Mammary epithelial cell (primary cell): ENCODE measurements at regions not wholly inside any gene's neighbourhood (a gene's known extent, or its start where the extent isn't known, plus 50 kb on each side); places are given as distances from the start of the nearest gene placed in this dataset.

Source experiments
- EZH2 ChIP-seq: IDR thresholded peaks from 2 replicates; pipeline ENCODE4 v1.6.1; 2012; ENCODE audit warnings: low read length, inconsistent platforms, borderline replicate concordance
- TF ChIP-seq, protein P1 (sequence below), 2 donors: IDR thresholded peaks in 1 of 2; conservative IDR thresholded peaks in 1 of 2; 2 replicates each; pipeline ENCODE4 v1.5.1; 2011 to 2012; ENCODE audit warnings: inconsistent platforms in 2 of 2, low read length in 2 of 2, mild to moderate bottlenecking in 2 of 2, control low read depth in 1 of 2, low read depth in 1 of 2; ENCODE audit not compliant: insufficient read depth in 1 of 2; ENCODE audit errors: extremely low read depth in 1 of 2

DNA sequence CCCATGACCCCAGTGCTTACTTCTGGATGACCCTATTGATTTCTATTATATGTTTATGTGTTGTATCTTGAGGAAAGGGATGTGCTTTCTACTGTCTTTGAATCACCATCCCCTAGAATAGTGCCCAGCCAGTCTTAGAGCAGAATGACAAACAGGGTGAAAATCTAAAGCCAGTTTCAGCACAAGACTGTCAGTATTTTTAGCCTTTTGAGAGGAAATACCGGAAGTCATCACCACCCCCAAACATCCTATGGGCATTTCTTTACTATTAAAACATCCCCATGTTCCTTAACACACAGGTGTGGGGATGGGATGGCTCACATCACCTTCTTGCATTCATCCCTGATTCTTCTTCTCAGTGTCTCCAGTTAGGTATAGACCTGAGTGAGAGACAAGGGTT is 52.1 kb upstream of the UBE2L5 start:
- TF ChIP-seq, protein P1, sequence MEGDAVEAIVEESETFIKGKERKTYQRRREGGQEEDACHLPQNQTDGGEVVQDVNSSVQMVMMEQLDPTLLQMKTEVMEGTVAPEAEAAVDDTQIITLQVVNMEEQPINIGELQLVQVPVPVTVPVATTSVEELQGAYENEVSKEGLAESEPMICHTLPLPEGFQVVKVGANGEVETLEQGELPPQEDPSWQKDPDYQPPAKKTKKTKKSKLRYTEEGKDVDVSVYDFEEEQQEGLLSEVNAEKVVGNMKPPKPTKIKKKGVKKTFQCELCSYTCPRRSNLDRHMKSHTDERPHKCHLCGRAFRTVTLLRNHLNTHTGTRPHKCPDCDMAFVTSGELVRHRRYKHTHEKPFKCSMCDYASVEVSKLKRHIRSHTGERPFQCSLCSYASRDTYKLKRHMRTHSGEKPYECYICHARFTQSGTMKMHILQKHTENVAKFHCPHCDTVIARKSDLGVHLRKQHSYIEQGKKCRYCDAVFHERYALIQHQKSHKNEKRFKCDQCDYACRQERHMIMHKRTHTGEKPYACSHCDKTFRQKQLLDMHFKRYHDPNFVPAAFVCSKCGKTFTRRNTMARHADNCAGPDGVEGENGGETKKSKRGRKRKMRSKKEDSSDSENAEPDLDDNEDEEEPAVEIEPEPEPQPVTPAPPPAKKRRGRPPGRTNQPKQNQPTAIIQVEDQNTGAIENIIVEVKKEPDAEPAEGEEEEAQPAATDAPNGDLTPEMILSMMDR (conservative IDR thresholded peaks at IDR 0.05 in 1 of 2, IDR thresholded peaks at IDR 0.05 in 1 of 2; ENCODE audit: extremely low read depth in 1 of 2, insufficient read depth in 1 of 2, low read depth in 1 of 2, low read length in 2 of 2) = no peak
- TF ChIP-seq EZH2 = no peak
